ACC112 (cell line): ENCODE measurements at regions not wholly inside any gene's neighbourhood (a gene's known extent, or its start where the extent isn't known, plus 50 kb on each side); places are given as distances from the start of the nearest gene placed in this dataset.

Experiments
- H2AFZ ChIP-seq: fragments of 200-600 bp; sonication (generic); one replicate; pipeline ENCODE4 v1.6.0; 2017; ENCODE audit warnings: antibody characterized with exemption, low read length; ENCODE audit not compliant: unreplicated experiment
- H3K27ac ChIP-seq: fragments of 200-600 bp; sonication (generic); 2 replicates; pipeline ENCODE4 v1.5.1; 2014; ENCODE audit warnings: low read depth, mild to moderate bottlenecking, antibody characterized with exemption, low read length, moderate library complexity
- H3K27me3 ChIP-seq: fragments of 200-600 bp; sonication (generic); 2 replicates; pipeline ENCODE4 v1.6.1; 2014; ENCODE audit warnings: mild to moderate bottlenecking, antibody characterized with exemption, low read length, moderate library complexity, mixed read lengths; ENCODE audit not compliant: insufficient read depth
- H3K36me3 ChIP-seq: fragments of 200-600 bp; sonication (generic); 2 replicates; pipeline ENCODE4 v1.6.1; 2016; ENCODE audit warnings: mild to moderate bottlenecking, antibody characterized with exemption, low read length, moderate library complexity, mixed read lengths; ENCODE audit not compliant: insufficient read depth
- H3K4me1 ChIP-seq: fragments of 200-600 bp; sonication (generic); one replicate; pipeline ENCODE4 v1.6.1; 2016; ENCODE audit warnings: low read length, mixed read lengths; ENCODE audit not compliant: insufficient read depth, unreplicated experiment, control insufficient read depth
- H3K4me3 ChIP-seq: fragments of 200-600 bp; sonication (generic); 2 replicates; pipeline ENCODE4 v1.5.1; 2014; ENCODE audit warnings: mild to moderate bottlenecking, low read depth, low read length
- H3K79me2 ChIP-seq: fragments of 200-600 bp; sonication (generic); one replicate; pipeline ENCODE4 v1.6.0; 2016; ENCODE audit warnings: low read length; ENCODE audit not compliant: control insufficient read depth, unreplicated experiment, insufficient read depth

DNA sequence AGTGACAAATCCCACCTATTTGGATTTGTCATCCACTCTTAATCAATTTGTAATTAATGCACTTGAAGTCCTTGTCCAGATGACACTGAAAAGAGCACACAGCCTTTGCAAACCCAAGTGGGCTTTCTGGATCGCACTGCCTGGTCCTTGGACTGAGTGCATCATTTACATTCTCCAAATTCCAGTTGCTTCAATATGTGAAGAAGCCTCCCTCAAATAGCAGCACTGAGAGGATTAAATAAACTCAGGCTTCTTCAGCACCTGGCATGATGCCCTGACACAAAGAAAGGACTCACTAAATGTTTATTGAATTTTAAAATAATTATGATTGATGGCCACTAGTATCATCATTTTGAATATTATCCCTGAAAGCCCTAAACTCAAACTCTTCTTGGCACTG, 496.5 kb downstream of the VRK1 start:
- H3K27ac ChIP-seq: no peak overlapping the region
- no peaks in the 10 kb centered on the region for H3K4me1 ChIP-seq
- H3K27me3 ChIP-seq: no peaks in the 10 kb centered on the region
- no peaks in the 10 kb centered on the region for H3K36me3 ChIP-seq
- no peaks in the 10 kb centered on the region for H3K79me2 ChIP-seq
- H3K4me3 ChIP-seq: no peak overlapping the region
- H2AFZ ChIP-seq: no peak overlapping the region

DNA sequence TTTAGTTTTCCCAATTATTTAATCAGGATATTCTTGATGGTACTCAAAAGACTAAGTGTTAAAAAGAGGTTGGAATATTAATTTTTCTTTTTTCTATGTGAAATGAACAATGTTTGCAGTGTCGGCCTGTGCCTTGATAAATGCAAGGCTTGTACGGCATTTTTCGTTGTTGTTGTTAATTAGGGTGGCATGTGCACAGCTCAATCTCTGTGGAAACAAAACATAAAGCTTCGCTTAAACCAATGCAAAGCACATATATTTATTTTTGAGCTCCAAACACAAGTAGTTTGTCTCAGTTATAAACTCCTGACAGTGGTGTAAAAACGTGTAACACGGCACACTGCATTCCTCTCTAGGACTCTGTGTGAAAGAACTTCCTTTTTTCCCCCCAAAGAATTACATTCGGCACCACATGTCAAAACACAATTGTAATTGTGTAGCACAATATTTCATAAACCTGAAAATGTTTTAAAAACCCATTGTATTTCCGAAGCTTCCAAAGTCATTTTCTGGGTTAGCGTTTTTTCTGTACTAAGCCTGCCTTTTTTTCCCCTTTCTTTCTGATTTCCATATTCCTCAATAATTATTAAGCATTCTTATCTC, 498.0 kb downstream of the VRK1 start:
- Histone ChIP-seq H3K4me3 (no peak overlapping the region), H3K27me3 (no peaks in the 10 kb centered on the region), H2AFZ (no peak overlapping the region)

DNA sequence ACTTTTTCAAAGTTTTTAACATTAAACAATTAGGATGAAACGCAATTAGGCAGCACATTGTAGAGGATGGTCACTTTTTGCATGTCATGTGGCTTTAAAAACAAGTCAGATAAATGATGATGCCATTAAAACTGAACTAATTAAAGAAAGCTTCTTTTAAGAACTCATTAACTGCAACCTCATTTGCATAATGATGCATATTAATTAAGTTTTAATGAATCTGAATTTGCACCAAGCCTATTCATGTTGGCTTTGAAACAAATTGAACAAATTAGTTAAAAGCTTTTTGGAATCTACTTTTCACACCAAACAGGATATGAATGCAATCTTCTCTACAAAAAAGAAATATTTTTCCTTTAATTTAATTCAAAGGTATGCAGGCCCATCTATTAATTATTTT, 499.0 kb downstream of the VRK1 start:
- Histone ChIP-seq H2AFZ (no peak overlapping the region), H3K4me3 (no peak overlapping the region), H3K27ac (no peak overlapping the region), H3K27me3 (no peaks in the 10 kb centered on the region), H3K36me3 (no peaks in the 10 kb centered on the region), H3K79me2 (no peaks in the 10 kb centered on the region), H3K4me1 (no peaks in the 10 kb centered on the region)

More for the DNA sequence above, 498.0 kb downstream of the VRK1 start:
- Histone ChIP-seq H3K4me1 (no peaks in the 10 kb centered on the region), H3K79me2 (no peaks in the 10 kb centered on the region), H3K27ac (no peak overlapping the region), H3K36me3 (no peaks in the 10 kb centered on the region)

DNA sequence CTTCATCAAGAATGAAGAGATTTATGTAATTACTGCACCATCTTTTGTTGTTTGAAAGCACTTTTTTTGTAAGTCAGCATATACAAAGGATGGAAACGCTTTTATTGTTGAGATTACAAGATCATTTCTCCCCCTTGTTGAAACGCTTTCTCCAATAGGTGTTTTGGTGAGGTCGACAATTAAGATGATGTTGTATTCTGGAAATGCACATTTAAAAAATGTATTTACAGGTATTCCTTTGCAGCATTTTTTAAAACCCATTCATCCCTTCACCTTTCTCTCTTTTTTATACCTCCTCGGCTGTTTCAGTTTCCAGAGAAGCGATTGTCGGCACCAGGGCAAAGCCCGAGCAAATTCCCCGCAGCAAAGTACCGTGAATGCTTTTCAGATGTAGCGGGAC, 499.9 kb downstream of the VRK1 start:
- Histone ChIP-seq H3K4me3 (no peak overlapping the region), H3K27ac (no peak overlapping the region), H3K79me2 (no peaks in the 10 kb centered on the region), H3K4me1 (no peaks in the 10 kb centered on the region), H2AFZ (no peak overlapping the region), H3K36me3 (no peaks in the 10 kb centered on the region), H3K27me3 (no peaks in the 10 kb centered on the region)

DNA sequence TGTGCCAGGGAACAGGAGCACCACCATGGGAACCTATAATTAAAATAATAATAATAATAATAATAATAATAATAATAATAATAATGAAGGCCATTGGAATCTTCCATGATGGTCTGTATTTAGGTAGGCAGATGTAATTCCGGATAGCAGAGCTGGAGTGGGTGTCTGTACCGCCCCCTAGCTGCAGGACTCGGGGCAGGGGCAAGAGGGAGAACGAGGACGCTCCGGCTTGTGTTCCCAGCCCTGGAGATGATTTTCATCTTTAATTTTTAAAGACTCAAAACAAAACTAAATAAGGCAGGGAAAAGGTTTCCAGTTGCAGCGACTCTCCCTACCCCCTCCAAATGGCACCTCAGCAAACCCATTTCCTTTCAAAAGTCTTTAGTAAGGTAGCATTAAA, 501.1 kb downstream of the VRK1 start:
- Histone ChIP-seq H3K27ac (no peak overlapping the region), H3K4me3 (no peak overlapping the region), H3K4me1 (no peaks in the 10 kb centered on the region), H3K79me2 (no peaks in the 10 kb centered on the region), H3K36me3 (no peaks in the 10 kb centered on the region), H2AFZ (no peak overlapping the region), H3K27me3 (no peaks in the 10 kb centered on the region)

DNA sequence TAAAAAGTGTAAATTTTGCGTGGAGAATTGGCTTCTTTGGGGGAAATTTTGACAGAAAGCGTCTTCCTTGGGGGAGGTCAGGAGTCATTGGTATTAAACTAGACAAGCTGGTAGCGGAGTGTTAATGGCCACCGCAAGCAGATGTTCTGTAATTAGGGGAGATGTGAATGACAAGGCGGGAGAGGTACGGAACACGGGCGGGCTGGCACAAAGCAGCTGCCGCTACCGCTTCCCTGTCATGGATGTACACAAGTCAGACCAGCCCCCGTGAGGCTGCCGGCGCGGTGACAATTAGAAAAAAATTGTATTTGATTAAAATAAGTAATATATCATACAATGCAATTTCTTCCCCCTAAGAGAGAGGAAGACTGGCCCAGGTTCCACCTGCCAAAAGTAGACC, 501.6 kb downstream of the VRK1 start:
- no peaks in the 10 kb centered on the region for H3K79me2 ChIP-seq
- H3K4me3 ChIP-seq: no peak overlapping the region
- no peaks in the 10 kb centered on the region for H3K27me3 ChIP-seq
- H3K36me3 ChIP-seq: no peaks in the 10 kb centered on the region
- no peak overlapping the region for H3K27ac ChIP-seq
- H2AFZ ChIP-seq: no peak overlapping the region
- no peaks in the 10 kb centered on the region for H3K4me1 ChIP-seq

DNA sequence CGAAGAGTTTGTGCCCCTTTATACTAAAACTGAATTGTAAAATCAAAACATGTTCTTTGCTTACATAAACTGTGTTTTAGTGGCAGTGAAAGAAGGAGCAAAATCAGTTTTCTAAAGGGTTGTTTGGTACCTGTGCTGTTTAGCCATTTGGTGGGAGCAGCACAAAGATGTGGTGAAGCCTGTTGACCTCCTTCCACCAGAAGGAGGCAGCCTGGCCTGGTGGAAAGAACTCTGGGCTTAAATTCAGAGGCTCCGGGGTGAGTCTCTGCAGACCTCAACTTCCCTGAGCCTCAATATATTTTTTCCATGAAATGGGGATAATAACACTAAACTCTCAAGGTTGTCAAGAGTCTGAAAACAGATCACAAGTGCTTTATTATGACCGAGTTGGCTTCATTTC, 502.5 kb downstream of the VRK1 start:
- H3K27me3 ChIP-seq: no peaks in the 10 kb centered on the region
- H3K36me3 ChIP-seq: no peaks in the 10 kb centered on the region
- no peak overlapping the region for H2AFZ ChIP-seq
- no peak overlapping the region for H3K27ac ChIP-seq
- H3K4me3 ChIP-seq: no peak overlapping the region
- H3K79me2 ChIP-seq: no peaks in the 10 kb centered on the region
- no peaks in the 10 kb centered on the region for H3K4me1 ChIP-seq

DNA sequence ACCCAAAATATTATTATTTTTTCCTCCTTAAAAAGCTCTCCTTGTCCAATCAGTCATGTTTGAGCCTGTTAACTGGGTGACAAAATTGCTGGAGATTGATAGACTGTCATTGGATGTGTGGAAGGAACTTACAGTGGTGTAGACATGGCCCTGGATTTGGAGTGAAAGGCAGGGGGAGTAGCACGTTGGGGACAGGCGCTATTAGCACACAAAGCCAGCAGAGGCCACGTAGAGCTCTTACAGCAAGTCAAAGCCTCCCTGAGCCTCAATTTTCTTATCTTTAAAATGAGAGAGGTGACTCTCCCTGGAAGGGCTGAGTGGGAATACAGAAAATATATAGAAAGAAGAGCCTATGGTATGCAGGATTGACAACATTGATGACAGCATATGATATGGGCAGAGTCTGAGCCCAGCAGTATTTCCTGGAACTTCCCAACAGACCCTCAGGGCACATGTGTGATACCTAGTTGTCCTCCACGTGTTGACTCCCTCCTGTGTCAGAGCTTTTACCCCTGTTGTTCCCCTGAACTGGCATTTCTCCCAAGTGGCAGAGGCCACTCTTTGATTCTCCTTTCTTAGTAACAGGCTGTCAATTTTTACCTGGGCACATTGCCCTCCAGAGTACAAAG, 504.9 kb downstream of the VRK1 start:
- Histone ChIP-seq H3K27ac (no peak overlapping the region), H3K4me1 (no peaks in the 10 kb centered on the region), H3K79me2 (no peaks in the 10 kb centered on the region), H2AFZ (no peak overlapping the region), H3K36me3 (no peaks in the 10 kb centered on the region), H3K27me3 (no peaks in the 10 kb centered on the region), H3K4me3 (no peak overlapping the region)

DNA sequence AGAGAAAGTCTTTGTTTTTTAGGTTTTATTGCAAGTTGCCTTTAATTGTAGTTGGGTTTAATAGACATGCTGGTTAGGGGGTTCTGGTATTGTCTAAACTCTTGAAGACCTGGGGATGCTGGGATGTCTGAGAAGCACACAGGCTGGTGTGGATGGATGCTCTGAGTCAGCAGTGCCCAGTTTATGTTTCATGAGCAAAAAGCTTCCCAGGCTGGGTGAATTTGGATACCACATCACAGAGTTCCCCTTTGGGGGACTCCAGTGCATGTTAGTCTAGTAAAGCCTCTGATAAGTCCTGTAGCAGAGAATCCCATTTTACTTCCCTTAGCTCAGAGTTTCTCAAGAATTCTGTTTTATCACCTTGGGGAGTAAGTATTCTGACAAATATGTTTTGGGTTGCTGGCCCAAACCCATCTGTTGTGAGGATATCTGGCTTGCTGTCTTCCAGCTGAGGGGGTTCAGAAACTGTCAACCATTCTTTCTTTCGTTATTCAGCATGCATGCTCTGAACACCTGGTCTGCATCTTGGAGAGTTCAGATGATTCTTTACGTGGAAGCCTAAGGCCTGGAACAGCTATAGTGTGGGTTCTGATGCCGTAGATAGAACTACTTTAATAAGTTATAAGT, 509.1 kb downstream of the VRK1 start:
- no peak overlapping the region for H3K27ac ChIP-seq
- H3K36me3 ChIP-seq: no peaks in the 10 kb centered on the region
- H3K27me3 ChIP-seq: no peaks in the 10 kb centered on the region
- no peaks in the 10 kb centered on the region for H3K79me2 ChIP-seq
- no peak overlapping the region for H2AFZ ChIP-seq
- no peak overlapping the region for H3K4me3 ChIP-seq
- H3K4me1 ChIP-seq: no peaks in the 10 kb centered on the region

DNA sequence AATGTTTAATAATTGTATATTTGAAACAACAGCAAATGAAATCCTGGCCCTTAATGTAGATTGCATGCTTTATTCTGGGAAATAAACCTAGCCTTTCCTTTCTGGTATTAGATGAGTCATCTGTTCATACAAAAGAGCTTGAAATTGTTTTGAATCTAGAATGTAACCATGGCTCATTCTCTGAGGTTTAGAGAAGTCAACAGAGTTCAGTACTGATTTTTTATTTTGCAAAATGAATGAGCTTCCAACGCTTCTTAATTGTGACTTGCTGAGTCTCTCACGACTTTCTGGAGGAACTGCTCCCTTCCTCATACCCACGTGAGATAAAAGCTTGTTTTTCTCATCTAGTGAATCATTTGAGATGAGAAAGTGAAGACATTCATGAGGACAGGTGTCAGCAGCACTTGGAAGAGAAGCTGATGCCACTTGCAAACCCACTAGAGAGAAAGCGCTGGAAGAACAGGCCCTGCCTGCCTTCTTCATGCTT, 509.6 kb downstream of the VRK1 start:
- Histone ChIP-seq H3K4me1 (no peaks in the 10 kb centered on the region), H3K27me3 (no peaks in the 10 kb centered on the region), H3K79me2 (no peaks in the 10 kb centered on the region), H3K4me3 (no peak overlapping the region), H3K27ac (no peak overlapping the region), H2AFZ (no peak overlapping the region), H3K36me3 (no peaks in the 10 kb centered on the region)

DNA sequence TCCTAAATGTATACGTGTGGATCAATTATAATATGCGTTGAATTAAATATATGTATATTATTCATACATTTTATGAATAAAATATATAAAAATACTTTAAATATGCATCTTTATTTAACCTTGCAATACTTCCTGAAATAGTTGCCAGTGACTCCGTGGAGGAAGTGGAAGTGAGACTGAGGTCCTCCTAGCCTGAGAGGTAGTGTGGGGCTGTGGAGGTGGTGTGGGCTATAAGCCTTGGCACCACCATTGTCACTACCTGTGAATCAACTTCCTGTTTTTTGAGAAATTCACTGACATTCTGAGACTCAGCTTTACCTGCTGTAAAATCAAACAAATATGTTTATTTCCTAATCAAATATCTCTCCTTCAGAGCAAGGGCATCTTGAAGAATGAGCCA, 514.2 kb downstream of the VRK1 start:
- H2AFZ ChIP-seq: no peak overlapping the region
- no peak overlapping the region for H3K4me3 ChIP-seq
- H3K79me2 ChIP-seq: no peaks in the 10 kb centered on the region
- no peaks in the 10 kb centered on the region for H3K4me1 ChIP-seq
- no peak overlapping the region for H3K27ac ChIP-seq
- no peaks in the 10 kb centered on the region for H3K27me3 ChIP-seq
- H3K36me3 ChIP-seq: no peaks in the 10 kb centered on the region
